B cell (primary cell): ENCODE measurements at regions not wholly inside any gene's neighbourhood (a gene's known extent, or its start where the extent isn't known, plus 50 kb on each side); places are given as distances from the start of the nearest gene placed in this dataset.

Experiments
- ATAC-seq: fragments of 200-7000 bp; cut with Tn5 transposase; one replicate; pipeline ENCODE4 v1.10.0; 2021; ENCODE audit warnings: low read depth, mild to moderate bottlenecking, moderate number of reproducible peaks, moderate library complexity
- CTCF ChIA-PET: fragments of 350-600 bp; sonication (Branson Sonifier 250); formaldehyde crosslinking; loops from one replicate; lab custom pipeline; 2021; ENCODE audit warnings: antibody characterized with exemption, inconsistent platforms; lab: Charles Lee
- POLR2A ChIA-PET: fragments of 350-600 bp; sonication (Branson Sonifier 250); formaldehyde crosslinking; loops from one replicate; lab custom pipeline; 2021; ENCODE audit warnings: antibody characterized with exemption; lab: Charles Lee
- DNase-seq: peaks from one replicate; pipeline ENCODE4 v3.0.0; 2013
- H2AFZ ChIP-seq: 2 replicates; pipeline ENCODE4 v1.6.1; 2012; ENCODE audit warnings: mild to moderate bottlenecking, low read depth, low read length; ENCODE audit not compliant: insufficient read depth, poor library complexity, severe bottlenecking
- H3K27ac ChIP-seq, 2 donors: 1 replicate in 1 of 2; 2 replicates in 1 of 2; pipeline ENCODE4 v1.5.1; 2012 to 2013; ENCODE audit warnings: low read length in 2 of 2, mild to moderate bottlenecking in 2 of 2, moderate library complexity in 1 of 2
- H3K27me3 ChIP-seq, 4 experiments: fragments of 200-600 bp in 1 of 4; sonication (generic) in 1 of 4; replicated peaks in 1 of 4; 1 replicate in 2 of 4; 2 replicates in 2 of 4; pipeline versions ENCODE4 v1.6.1 to v1.7.0; 2013 to 2016; ENCODE audit warnings: low read length in 3 of 4, mild to moderate bottlenecking in 2 of 4, mixed read lengths in 1 of 4, moderate library complexity in 1 of 4; ENCODE audit not compliant: insufficient read depth in 4 of 4, control insufficient read depth in 3 of 4; ENCODE audit errors: control extremely low read depth in 1 of 4
- H3K36me3 ChIP-seq, 2 experiments: replicated peaks in 1 of 2; 1 replicate in 1 of 2; 2 replicates in 1 of 2; pipeline versions ENCODE4 v1.6.1 to v1.7.1; 2013; ENCODE audit warnings: low read length in 1 of 2; ENCODE audit not compliant: insufficient read depth in 2 of 2, control insufficient read depth in 1 of 2; ENCODE audit errors: control extremely low read depth in 1 of 2, extremely low read depth in 1 of 2
- H3K4me1 ChIP-seq, 2 donors: fragments of 200-600 bp in 1 of 2; sonication (generic) in 1 of 2; 1 replicate in 1 of 2; 2 replicates in 1 of 2; pipeline versions ENCODE4 v1.5.1 to v1.6.1; 2013 to 2017; ENCODE audit warnings: low read length in 2 of 2; ENCODE audit not compliant: control insufficient read depth in 2 of 2, insufficient read depth in 2 of 2
- H3K4me2 ChIP-seq: replicated peaks from 2 replicates; pipeline ENCODE3; 2012; ENCODE audit warnings: mild to moderate bottlenecking, low read depth, low read length; ENCODE audit not compliant: poor library complexity, severe bottlenecking
- H3K4me3 ChIP-seq, 5 experiments: fragments of 200-600 bp in 1 of 5; sonication (generic) in 1 of 5; 1 replicate in 3 of 5; 2 replicates in 2 of 5; pipeline versions ENCODE4 v1.5.1 to v1.7.0; 2011 to 2016; ENCODE audit warnings: low read length in 4 of 5, mild to moderate bottlenecking in 4 of 5, low read depth in 2 of 5, control low read depth in 1 of 5, moderate library complexity in 1 of 5; ENCODE audit not compliant: insufficient read depth in 1 of 5; ENCODE audit errors: control extremely low read depth in 1 of 5, extremely low read depth in 1 of 5
- H3K79me2 ChIP-seq: fragments of 200-600 bp; sonication (generic); one replicate; pipeline ENCODE4 v1.6.0; 2016; ENCODE audit warnings: low read length; ENCODE audit not compliant: control insufficient read depth, insufficient read depth
- H3K9ac ChIP-seq: fragments of 200-600 bp; sonication (generic); 2 replicates; pipeline ENCODE4 v1.6.1; 2017; ENCODE audit warnings: mild to moderate bottlenecking, low read length, moderate library complexity
- H3K9me3 ChIP-seq, 3 donors: one replicate each; pipeline versions ENCODE4 v1.6.1 to v1.7.1; 2013; ENCODE audit warnings: low read length in 2 of 3; ENCODE audit not compliant: control insufficient read depth in 2 of 3, insufficient read depth in 1 of 3; ENCODE audit errors: control extremely low read depth in 1 of 3
- H4K20me1 ChIP-seq: 2 replicates; pipeline ENCODE4 v1.6.0; 2012; ENCODE audit warnings: mild to moderate bottlenecking, low read length; ENCODE audit not compliant: insufficient read depth, control insufficient read depth, poor library complexity, severe bottlenecking
- H3K27ac Mint-ChIP-seq: one replicate; pipeline ENCODE4 v1.8.0; 2021; ENCODE audit warnings: mixed read lengths
- H3K27me3 Mint-ChIP-seq: one replicate; pipeline ENCODE4 v1.8.0; 2021; ENCODE audit warnings: mixed read lengths
- H3K4me1 Mint-ChIP-seq: one replicate; pipeline ENCODE4 v1.8.0; 2021; ENCODE audit warnings: mixed read lengths
- H3K4me3 Mint-ChIP-seq: one replicate; pipeline ENCODE4 v1.8.0; 2021; ENCODE audit warnings: mixed read lengths
- H3K9me3 Mint-ChIP-seq: one replicate; pipeline ENCODE4 v1.8.0; 2022; ENCODE audit warnings: mixed read lengths; ENCODE audit not compliant: insufficient read depth
- EZH2 ChIP-seq: IDR thresholded peaks from 2 replicates; pipeline ENCODE4 v1.6.1; 2012; ENCODE audit warnings: borderline replicate concordance, low read depth, mild to moderate bottlenecking, moderate library complexity, low read length; ENCODE audit not compliant: insufficient read depth, poor library complexity, severe bottlenecking
- WGBS: methylation state at CpG from one replicate; pipeline ENCODE4 v1.1.5; 2013; ENCODE audit warnings: missing lambda C conversion rate; ENCODE audit not compliant: insufficient coverage; 5-methylcytosine and 5-hydroxymethylcytosine counted together
- intact Hi-C: fragments of 100-400 bp; cut with micrococcal nuclease; formaldehyde crosslinking; loops from one replicate; pipeline ENCODE4 v1.10.0; 2022
- TF ChIP-seq, protein P1 (sequence below): fragments of 200-600 bp; IDR thresholded peaks from one replicate; pipeline ENCODE4 v1.8.0; 2022; ENCODE audit warnings: antibody characterized with exemption, mild to moderate bottlenecking

DNA sequence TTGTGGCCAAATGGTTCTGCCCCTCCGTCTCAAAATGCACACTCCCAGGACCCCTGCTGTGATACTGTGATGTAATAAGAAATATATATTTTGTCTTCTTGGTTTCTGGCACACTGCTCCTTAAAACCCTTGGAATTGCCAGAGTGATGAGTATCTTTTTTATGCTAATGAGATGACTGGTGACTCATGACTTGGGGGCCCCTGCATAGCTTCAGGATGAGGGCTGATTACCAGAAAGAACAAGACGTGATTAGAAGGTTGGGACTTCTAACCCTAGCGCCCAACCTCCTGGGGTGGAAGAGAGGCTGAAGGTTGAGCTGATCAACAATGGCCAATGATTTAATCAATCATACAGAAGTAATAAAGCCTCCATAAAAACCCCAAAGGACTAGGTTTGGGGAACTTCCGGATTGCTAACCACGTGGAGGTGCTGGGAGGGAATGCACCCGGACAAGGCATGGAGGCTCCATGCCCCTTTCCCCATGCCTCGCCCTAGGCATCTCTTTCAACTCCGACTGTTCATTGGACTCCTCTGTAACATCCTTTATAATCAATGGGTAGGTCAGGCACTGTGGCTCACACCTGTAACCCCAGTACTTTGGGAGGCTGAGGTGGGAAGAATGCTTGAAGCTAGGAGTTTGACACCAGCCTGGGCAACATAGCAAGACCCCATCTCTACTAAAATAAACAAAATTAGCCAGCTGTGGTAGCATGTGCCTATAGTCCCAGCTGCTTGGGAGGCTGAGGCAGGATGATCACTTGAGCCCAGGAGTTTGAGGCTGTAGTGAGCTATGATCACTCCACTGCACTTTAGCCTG, 89.1 kb downstream of the HS1BP3 start:
- no peak overlapping the region for H3K27ac Mint-ChIP-seq
- POLR2A ChIA-PET, result no interaction called here

More for the DNA sequence above, 89.1 kb downstream of the HS1BP3 start:
- no peak overlapping the region for H2AFZ ChIP-seq
- H3K36me3 ChIP-seq, result no peaks in the 10 kb centered on the region
- no peaks in the 10 kb centered on the region for H4K20me1 ChIP-seq
- H3K4me1 ChIP-seq, result no peaks in the 10 kb centered on the region
- Mint-ChIP-seq H3K4me3 (no peak overlapping the region), H3K27me3 (peaks cover 36% of the 10 kb centered on the region), H3K4me1 (no peaks in the 10 kb centered on the region), H3K9me3 (no peaks in the 10 kb centered on the region)
- intact Hi-C loops, result no loop called here
- H3K27ac ChIP-seq, result no peak overlapping the region
- TF ChIP-seq, protein P1, sequence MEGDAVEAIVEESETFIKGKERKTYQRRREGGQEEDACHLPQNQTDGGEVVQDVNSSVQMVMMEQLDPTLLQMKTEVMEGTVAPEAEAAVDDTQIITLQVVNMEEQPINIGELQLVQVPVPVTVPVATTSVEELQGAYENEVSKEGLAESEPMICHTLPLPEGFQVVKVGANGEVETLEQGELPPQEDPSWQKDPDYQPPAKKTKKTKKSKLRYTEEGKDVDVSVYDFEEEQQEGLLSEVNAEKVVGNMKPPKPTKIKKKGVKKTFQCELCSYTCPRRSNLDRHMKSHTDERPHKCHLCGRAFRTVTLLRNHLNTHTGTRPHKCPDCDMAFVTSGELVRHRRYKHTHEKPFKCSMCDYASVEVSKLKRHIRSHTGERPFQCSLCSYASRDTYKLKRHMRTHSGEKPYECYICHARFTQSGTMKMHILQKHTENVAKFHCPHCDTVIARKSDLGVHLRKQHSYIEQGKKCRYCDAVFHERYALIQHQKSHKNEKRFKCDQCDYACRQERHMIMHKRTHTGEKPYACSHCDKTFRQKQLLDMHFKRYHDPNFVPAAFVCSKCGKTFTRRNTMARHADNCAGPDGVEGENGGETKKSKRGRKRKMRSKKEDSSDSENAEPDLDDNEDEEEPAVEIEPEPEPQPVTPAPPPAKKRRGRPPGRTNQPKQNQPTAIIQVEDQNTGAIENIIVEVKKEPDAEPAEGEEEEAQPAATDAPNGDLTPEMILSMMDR, result no peak
- TF ChIP-seq EZH2, result no peak
- CTCF ChIA-PET, result no interaction called here
- no peak overlapping the region for H3K4me3 ChIP-seq
- H3K9me3 ChIP-seq, result no peaks in the 10 kb centered on the region
- no peak for ATAC-seq
- no peak for DNase-seq
- H3K79me2 ChIP-seq, result no peaks in the 10 kb centered on the region
- no peak overlapping the region for H3K9ac ChIP-seq
- no peak overlapping the region for H3K4me2 ChIP-seq
- H3K27me3 ChIP-seq, result peaks cover 0 to 28% (median 3%) of the 10 kb centered on the region in 4 experiments
- WGBS, result 100% methylated on average over 3 of the region's 8 CpGs
